ENCODE measurements at regions not wholly inside any gene's neighbourhood (a gene's known extent, or its start where the extent isn't known, plus 50 kb on each side); places are given as distances from the start of the nearest gene placed in this dataset.

GRCh38 chr4:58766763-58767162 lies 1656.6 kb upstream of the IGFBP7 start:
- ATAC-seq = no peak

GRCh38 chr4:58761563-58761962 lies 1651.4 kb upstream of the IGFBP7 start:
- TF ChIP-seq BACH2 (CRISPR knock-in tag; IDR thresholded peaks at IDR 0.05; ENCODE audit: borderline replicate concordance) (no peak), CSDC2 (CRISPR knock-in tag; IDR thresholded peaks at IDR 0.05) (no peak), CREB5 (CRISPR knock-in tag; IDR thresholded peaks at IDR 0.05; ENCODE audit: low read depth) (no peak), TCF4 (CRISPR knock-in tag; IDR thresholded peaks at IDR 0.05; ENCODE audit: borderline replicate concordance) (no peak), ZNF565 (CRISPR knock-in tag; conservative IDR thresholded peaks at IDR 0.05; ENCODE audit: low read depth) (no peak), SNAI2 (CRISPR knock-in tag; IDR thresholded peaks at IDR 0.05) (no peak), PPARA (CRISPR knock-in tag; IDR thresholded peaks at IDR 0.05; ENCODE audit: borderline replicate concordance) (no peak), OSR1 (CRISPR knock-in tag; IDR thresholded peaks at IDR 0.05) (no peak), ZC3H10 (CRISPR knock-in tag; IDR thresholded peaks at IDR 0.05) (no peak), CSRNP3 (CRISPR knock-in tag; IDR thresholded peaks at IDR 0.05) (no peak), ZNF8 (CRISPR knock-in tag; IDR thresholded peaks at IDR 0.05) (no peak), ARNTL (CRISPR knock-in tag; IDR thresholded peaks at IDR 0.05; ENCODE audit: borderline replicate concordance, low read depth) (no peak), TSHZ2 (CRISPR knock-in tag; IDR thresholded peaks at IDR 0.05) (no peak), ESRRG (CRISPR knock-in tag; IDR thresholded peaks at IDR 0.05) (no peak), GLIS3 (CRISPR knock-in tag; IDR thresholded peaks at IDR 0.05) (no peak)
- no peak for ATAC-seq

More at GRCh38 chr4:58766763-58767162, 1656.6 kb upstream of the IGFBP7 start:
- no peak for TF ChIP-seq TCF4 (CRISPR knock-in tag; IDR thresholded peaks at IDR 0.05; ENCODE audit: borderline replicate concordance)
- TF ChIP-seq ARNTL (CRISPR knock-in tag; IDR thresholded peaks at IDR 0.05; ENCODE audit: borderline replicate concordance, low read depth) = no peak
- no peak for TF ChIP-seq PATZ1 (CRISPR knock-in tag; IDR thresholded peaks at IDR 0.05; ENCODE audit: borderline replicate concordance)
- TF ChIP-seq ISL1 (CRISPR knock-in tag; IDR thresholded peaks at IDR 0.05) = peak; percentile 77

GRCh38 chr4:58760737-58761136 lies 1650.6 kb upstream of the IGFBP7 start:
- no peak for ATAC-seq
- TF ChIP-seq ARNTL (CRISPR knock-in tag; IDR thresholded peaks at IDR 0.05; ENCODE audit: borderline replicate concordance, low read depth) = no peak
- TF ChIP-seq ZNF70 (CRISPR knock-in tag; IDR thresholded peaks at IDR 0.05) = no peak
- no peak for TF ChIP-seq CSRNP3 (CRISPR knock-in tag; IDR thresholded peaks at IDR 0.05)
- TF ChIP-seq RARB (CRISPR knock-in tag; IDR thresholded peaks at IDR 0.05) = no peak
- TF ChIP-seq BACH2 (CRISPR knock-in tag; IDR thresholded peaks at IDR 0.05; ENCODE audit: borderline replicate concordance) = no peak

- ATAC-seq = no peak
- TF ChIP-seq ZNF70 (CRISPR knock-in tag; IDR thresholded peaks at IDR 0.05) = no peak
- no peak for TF ChIP-seq ZFP3 (CRISPR knock-in tag; IDR thresholded peaks at IDR 0.05)
- no peak for TF ChIP-seq TOX (CRISPR knock-in tag; IDR thresholded peaks at IDR 0.05; ENCODE audit: borderline replicate concordance)
Measured at GRCh38 chr4:58760100-58760499, 1649.9 kb upstream of the IGFBP7 start.

Data from SK-N-SH treated with all-trans-retinoic acid at 6 μM for 48 hours (cell line).